Panc1 (cell line): ENCODE measurements at regions not wholly inside any gene's neighbourhood (a gene's known extent, or its start where the extent isn't known, plus 50 kb on each side); places are given as distances from the start of the nearest gene placed in this dataset.

Source experiments
- ATAC-seq: fragments of 200-7000 bp; cut with Tn5 transposase; 2 replicates; pipeline ENCODE4 v1.9.1; 2020; ENCODE audit warnings: mild to moderate bottlenecking, moderate library complexity
- BruUV-seq: library from RNA; stranded (reverse); fragments of 400-500 nt; replicated peaks from 2 replicates; lab custom pipeline; 2021; lab: Mats Ljungman, UMichigan
- CTCF ChIA-PET: fragments of 300-600 bp; sonication (Branson Sonifier 250); formaldehyde crosslinking; loops from one replicate; lab custom pipeline; 2022; ENCODE audit warnings: antibody characterized with exemption; lab: Charles Lee
- POLR2A ChIA-PET: fragments of 300-600 bp; sonication (Branson Sonifier 250); formaldehyde crosslinking; loops from one replicate; lab custom pipeline; 2022; ENCODE audit warnings: antibody characterized with exemption; lab: Charles Lee
- DNase-seq: peaks from one replicate; pipeline ENCODE4 v3.0.0-alpha.2; 2010; ENCODE audit warnings: low read depth, low spot score
- H3K27ac ChIP-seq: 2 replicates; pipeline ENCODE4 v1.5.1; 2011; ENCODE audit warnings: mild to moderate bottlenecking, low read length, inconsistent platforms
- H3K27me3 ChIP-seq: fragments of 200-500 bp; sonication (Bioruptor generic); 2 replicates; pipeline ENCODE4 v1.6.0; 2014; ENCODE audit warnings: low read length, inconsistent platforms; ENCODE audit not compliant: control insufficient read depth, insufficient read depth
- H3K36me3 ChIP-seq: fragments of 200-500 bp; sonication (Bioruptor generic); 2 replicates; pipeline ENCODE4 v1.5.1; 2014; ENCODE audit warnings: inconsistent platforms, mild to moderate bottlenecking, low read length, moderate library complexity; ENCODE audit not compliant: control insufficient read depth, insufficient read depth
- H3K4me1 ChIP-seq: 2 replicates; pipeline ENCODE4 v1.5.1; 2011; ENCODE audit warnings: inconsistent platforms, mild to moderate bottlenecking, low read length, moderate library complexity; ENCODE audit not compliant: control insufficient read depth, insufficient read depth
- H3K4me3 ChIP-seq, 2 experiments: 2 replicates each; pipeline ENCODE4 v1.5.1; 2011 to 2012; ENCODE audit warnings: low read depth in 2 of 2, low read length in 2 of 2, mild to moderate bottlenecking in 2 of 2, inconsistent platforms in 1 of 2, moderate library complexity in 1 of 2
- H3K9me3 ChIP-seq: fragments of 200-500 bp; sonication (Bioruptor generic); 2 replicates; pipeline ENCODE4 v1.5.1; 2014; ENCODE audit warnings: low read depth, mild to moderate bottlenecking, inconsistent platforms, low read length, moderate library complexity; ENCODE audit not compliant: control insufficient read depth, insufficient read depth
- TCF7L2 ChIP-seq: IDR thresholded peaks from 2 replicates; pipeline ENCODE4 v1.6.1; 2011; ENCODE audit warnings: mild to moderate bottlenecking, low read depth, low read length, inconsistent platforms
- in situ Hi-C: cut with HindIII; loops from 2 replicates; pipeline ENCODE4 v1.10.0; 2016; ENCODE audit warnings: low sequenced_read_pairs, low pct_unique_long_range_greater_than_20kb
- intact Hi-C: fragments of 100-400 bp; cut with micrococcal nuclease; formaldehyde crosslinking; loops from one replicate; pipeline ENCODE4 v1.10.0; 2022; ENCODE audit not compliant: unreplicated experiment
- TF ChIP-seq, protein P1 (sequence below), 2 experiments: IDR thresholded peaks; 2 replicates each; pipeline ENCODE4 v1.6.1; 2011 to 2012; ENCODE audit warnings: low read depth in 2 of 2, control low read depth in 1 of 2, low read length in 1 of 2, mild to moderate bottlenecking in 1 of 2, moderate library complexity in 1 of 2; ENCODE audit not compliant: insufficient read depth in 1 of 2
- TF ChIP-seq, protein P2 (sequence below): fragments of 450-650 bp; IDR thresholded peaks from 2 replicates; pipeline ENCODE4 v1.5.1; 2017; ENCODE audit warnings: mild to moderate bottlenecking

DNA sequence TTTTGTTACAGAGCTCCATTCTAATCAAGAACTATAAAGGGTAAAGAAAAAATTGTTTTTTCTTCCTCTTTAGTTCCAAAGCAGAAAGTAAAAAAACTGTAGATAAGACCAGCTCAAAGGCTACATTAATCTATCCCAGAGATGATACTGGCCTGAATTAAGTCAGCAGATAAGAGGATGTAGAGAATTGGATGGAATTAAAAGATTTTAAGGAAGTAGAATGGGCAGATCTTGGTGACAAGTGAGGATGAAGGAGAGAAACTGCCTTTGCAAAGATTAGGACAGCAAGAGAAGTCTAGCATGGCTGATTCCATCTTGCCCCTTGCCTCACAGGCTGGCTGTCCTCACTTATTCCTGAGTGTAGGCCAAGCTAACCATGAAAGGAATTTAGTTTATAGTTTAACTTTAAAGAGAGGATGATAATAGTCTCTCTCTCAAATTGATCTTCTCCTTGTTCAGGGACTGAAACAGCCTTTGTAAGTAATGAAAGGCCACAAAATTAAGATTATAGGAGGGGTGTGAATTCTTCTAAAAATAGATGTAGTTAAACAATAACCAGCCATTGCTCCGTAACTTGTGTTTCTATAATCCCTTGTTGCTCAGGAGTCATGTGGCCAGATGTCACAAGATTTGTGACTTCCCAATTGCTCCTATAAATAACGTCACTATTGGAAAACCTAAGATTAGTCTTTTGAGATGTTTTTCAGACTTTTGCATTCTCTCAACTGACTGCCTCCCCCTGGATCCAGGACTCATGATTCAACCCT, 265.0 kb upstream of the USP24 start:
- no peaks in the 10 kb centered on the region for H3K4me1 ChIP-seq
- no peaks in the 10 kb centered on the region for H3K9me3 ChIP-seq
- no peaks in the 10 kb centered on the region for H3K36me3 ChIP-seq
- no peak overlapping the region for H3K4me3 ChIP-seq
- ChIA-PET POLR2A (interaction anchor here (0.6 kb wide), 1 partner anchor 10 kb away, joined by 16 read pairs; no protein-coding TSS in a partner anchor), CTCF (no interaction called here)
- TF ChIP-seq, protein P1, sequence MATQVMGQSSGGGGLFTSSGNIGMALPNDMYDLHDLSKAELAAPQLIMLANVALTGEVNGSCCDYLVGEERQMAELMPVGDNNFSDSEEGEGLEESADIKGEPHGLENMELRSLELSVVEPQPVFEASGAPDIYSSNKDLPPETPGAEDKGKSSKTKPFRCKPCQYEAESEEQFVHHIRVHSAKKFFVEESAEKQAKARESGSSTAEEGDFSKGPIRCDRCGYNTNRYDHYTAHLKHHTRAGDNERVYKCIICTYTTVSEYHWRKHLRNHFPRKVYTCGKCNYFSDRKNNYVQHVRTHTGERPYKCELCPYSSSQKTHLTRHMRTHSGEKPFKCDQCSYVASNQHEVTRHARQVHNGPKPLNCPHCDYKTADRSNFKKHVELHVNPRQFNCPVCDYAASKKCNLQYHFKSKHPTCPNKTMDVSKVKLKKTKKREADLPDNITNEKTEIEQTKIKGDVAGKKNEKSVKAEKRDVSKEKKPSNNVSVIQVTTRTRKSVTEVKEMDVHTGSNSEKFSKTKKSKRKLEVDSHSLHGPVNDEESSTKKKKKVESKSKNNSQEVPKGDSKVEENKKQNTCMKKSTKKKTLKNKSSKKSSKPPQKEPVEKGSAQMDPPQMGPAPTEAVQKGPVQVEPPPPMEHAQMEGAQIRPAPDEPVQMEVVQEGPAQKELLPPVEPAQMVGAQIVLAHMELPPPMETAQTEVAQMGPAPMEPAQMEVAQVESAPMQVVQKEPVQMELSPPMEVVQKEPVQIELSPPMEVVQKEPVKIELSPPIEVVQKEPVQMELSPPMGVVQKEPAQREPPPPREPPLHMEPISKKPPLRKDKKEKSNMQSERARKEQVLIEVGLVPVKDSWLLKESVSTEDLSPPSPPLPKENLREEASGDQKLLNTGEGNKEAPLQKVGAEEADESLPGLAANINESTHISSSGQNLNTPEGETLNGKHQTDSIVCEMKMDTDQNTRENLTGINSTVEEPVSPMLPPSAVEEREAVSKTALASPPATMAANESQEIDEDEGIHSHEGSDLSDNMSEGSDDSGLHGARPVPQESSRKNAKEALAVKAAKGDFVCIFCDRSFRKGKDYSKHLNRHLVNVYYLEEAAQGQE (IDR thresholded peaks at IDR 0.05; ENCODE audit: insufficient read depth in 1 of 2, low read depth in 2 of 2, low read length in 1 of 2), result no peak
- no peak for TF ChIP-seq TCF7L2
- TF ChIP-seq, protein P2, sequence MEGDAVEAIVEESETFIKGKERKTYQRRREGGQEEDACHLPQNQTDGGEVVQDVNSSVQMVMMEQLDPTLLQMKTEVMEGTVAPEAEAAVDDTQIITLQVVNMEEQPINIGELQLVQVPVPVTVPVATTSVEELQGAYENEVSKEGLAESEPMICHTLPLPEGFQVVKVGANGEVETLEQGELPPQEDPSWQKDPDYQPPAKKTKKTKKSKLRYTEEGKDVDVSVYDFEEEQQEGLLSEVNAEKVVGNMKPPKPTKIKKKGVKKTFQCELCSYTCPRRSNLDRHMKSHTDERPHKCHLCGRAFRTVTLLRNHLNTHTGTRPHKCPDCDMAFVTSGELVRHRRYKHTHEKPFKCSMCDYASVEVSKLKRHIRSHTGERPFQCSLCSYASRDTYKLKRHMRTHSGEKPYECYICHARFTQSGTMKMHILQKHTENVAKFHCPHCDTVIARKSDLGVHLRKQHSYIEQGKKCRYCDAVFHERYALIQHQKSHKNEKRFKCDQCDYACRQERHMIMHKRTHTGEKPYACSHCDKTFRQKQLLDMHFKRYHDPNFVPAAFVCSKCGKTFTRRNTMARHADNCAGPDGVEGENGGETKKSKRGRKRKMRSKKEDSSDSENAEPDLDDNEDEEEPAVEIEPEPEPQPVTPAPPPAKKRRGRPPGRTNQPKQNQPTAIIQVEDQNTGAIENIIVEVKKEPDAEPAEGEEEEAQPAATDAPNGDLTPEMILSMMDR, result no peak
- no TSS peak for BruUV-seq
- DNase-seq (no peak), ATAC-seq (no peak)
- in situ Hi-C loops, result no loop called here
- H3K27me3 ChIP-seq, result no peaks in the 10 kb centered on the region
- no peak overlapping the region for H3K27ac ChIP-seq
- intact Hi-C loops, result no loop called here

DNA sequence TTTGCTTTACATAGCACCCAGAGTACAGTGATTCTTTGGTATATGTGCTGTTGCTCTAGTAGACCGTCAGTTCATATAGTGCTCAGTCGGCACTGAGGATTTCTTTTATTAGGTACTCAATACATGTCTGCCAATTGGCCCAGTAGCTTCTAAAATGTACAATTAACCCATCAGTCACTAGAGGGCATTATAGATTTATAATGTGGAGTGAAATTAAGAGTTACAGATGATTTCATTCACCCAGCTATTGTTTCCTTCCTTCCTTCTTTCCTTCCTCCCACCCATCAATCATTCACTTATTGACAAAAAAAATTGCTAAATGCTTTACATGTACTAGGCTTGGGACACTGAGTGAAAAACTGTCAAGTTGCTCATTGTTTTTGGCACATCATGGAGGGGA, 263.6 kb upstream of the USP24 start:
- ChIA-PET POLR2A (no interaction called here), CTCF (interaction anchor here (1.1 kb wide), 1 partner anchor 1106 kb away, joined by 3 read pairs; no protein-coding TSS in a partner anchor)
- Histone ChIP-seq H3K27me3 (no peaks in the 10 kb centered on the region), H3K4me3 (no peak overlapping the region), H3K27ac (no peak overlapping the region), H3K9me3 (no peaks in the 10 kb centered on the region), H3K4me1 (no peaks in the 10 kb centered on the region), H3K36me3 (no peaks in the 10 kb centered on the region)
- ATAC-seq, result peak; percentile 51; the same call in 1 of the 2 replicates
- in situ Hi-C loops, result no loop called here
- DNase-seq, result no peak
- no TSS peak for BruUV-seq
- no peak for TF ChIP-seq TCF7L2
- TF ChIP-seq, protein P1 (IDR thresholded peaks at IDR 0.05; ENCODE audit: insufficient read depth in 1 of 2, low read depth in 2 of 2, low read length in 1 of 2), result no peak
- TF ChIP-seq, protein P2, result peak; percentile 44; the same call in 1 of the 2 replicates
- intact Hi-C loops, result loop anchor here (10.0 kb wide), 1 partner anchor 1096 kb away; the partner anchor contains the start of gene PLPP3
